ENCODE measurements at regions not wholly inside any gene's neighbourhood (a gene's known extent, or its start where the extent isn't known, plus 50 kb on each side); places are given as distances from the start of the nearest gene placed in this dataset.

- TF ChIP-seq CTCF (IDR thresholded peaks at IDR 0.05) (no peak), POLR2A (IDR thresholded peaks at IDR 0.05) (no peak)
These were observed 428.5 kb upstream of the RUNX1 start for GRCh38 chr21:35477622-35478021.
